Hematopoietic multipotent progenitor cell treated with erythropoietin and hydrocortisone succinate and interleukin-3 and kit ligand, for 6 days (in vitro differentiated cells): ENCODE measurements at regions not wholly inside any gene's neighbourhood (a gene's known extent, or its start where the extent isn't known, plus 50 kb on each side); places are given as distances from the start of the nearest gene placed in this dataset.

ENCODE experiments used
- DNase-seq: peaks from one replicate; pipeline ENCODE4 v3.0.0-alpha.2; 2015

- DNase-seq = peak; percentile 35
These were observed 263.2 kb downstream of the SEC23A start for GRCh38 chr14:38839694-38840365.

DNA sequence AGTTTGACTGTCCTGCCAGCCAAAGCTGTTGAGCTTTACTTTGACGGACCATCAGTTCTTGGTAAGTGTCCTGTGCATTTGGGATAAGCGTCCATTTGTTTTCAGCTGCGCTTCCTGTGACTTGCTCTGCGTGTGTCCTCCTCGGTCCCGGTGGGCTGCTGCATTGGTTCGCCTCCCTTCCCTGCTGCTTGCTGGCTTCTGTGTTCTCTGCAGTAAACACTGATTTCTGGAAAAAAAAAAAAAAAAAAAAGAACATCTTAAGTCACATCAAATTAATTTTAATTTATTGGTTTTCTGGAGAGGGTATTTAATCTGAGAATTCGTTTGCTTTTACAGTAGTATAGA lies 264.1 kb downstream of the SEC23A start:
- no peak for DNase-seq

- no peak for DNase-seq
These were observed 264.7 kb downstream of the SEC23A start for GRCh38 chr14:38838049-38838978.

GRCh38 chr14:38837343-38838048 lies 265.5 kb downstream of the SEC23A start:
- no peak for DNase-seq

DNA sequence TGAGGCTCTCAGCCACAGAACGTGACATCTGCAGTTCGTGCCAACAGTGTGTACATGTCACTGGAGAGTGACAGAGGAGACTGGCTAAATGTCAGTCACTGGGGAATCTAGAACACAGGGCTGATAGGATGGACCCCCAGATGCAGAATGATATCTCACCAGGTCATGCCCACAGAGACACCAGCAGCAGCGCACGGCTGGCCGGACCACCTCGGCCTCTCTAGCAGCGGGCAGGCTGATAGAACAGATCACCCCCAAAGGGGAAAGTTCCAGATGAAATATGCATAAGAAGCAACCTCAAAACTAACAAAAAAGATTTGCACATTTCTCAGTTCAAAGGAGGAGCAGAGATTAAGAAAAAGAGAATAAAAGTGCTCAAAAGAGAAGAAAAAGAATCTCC lies 266.5 kb downstream of the SEC23A start:
- no peak for DNase-seq

GRCh38 chr14:38835874-38836273 lies 267.2 kb downstream of the SEC23A start:
- DNase-seq = no peak

DNA sequence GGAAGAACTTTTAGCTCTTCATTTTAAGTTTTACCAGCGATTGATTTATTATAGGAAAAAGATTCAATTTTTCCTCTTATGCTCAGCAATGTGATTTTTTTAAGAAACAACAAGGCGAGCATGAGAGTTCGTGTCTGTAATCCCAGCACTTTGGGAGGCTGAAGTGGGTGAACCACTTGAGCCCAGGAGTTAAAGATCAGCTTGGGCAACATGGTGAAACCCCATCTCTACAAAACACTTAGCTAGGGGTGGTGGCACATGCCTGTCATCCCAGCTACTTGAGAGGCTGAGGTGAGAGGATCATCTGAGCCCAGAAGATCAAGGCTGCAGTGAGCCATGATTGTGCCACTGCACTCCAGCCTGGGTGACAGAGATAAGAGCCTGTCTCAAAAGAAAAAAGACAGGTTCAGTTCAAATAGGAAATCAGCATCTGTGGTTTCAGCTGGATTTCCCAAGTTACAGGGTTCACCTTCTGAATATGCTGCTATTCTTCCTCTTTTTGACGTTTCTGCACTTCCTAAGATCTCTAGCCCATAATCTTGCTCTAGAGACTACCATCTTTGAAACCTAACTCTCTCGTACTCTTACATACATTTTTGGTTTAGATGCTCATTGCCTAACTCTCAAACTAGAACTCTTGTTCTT lies 274.7 kb downstream of the SEC23A start:
- peak; percentile 67 for DNase-seq

GRCh38 chr14:38824706-38825105 lies 278.3 kb downstream of the SEC23A start:
- no peak for DNase-seq

GRCh38 chr14:38818555-38818954 lies 284.5 kb downstream of the SEC23A start:
- DNase-seq = no peak

GRCh38 chr14:38808734-38809455 lies 294.1 kb downstream of the SEC23A start:
- peak; percentile 1 for DNase-seq

DNA sequence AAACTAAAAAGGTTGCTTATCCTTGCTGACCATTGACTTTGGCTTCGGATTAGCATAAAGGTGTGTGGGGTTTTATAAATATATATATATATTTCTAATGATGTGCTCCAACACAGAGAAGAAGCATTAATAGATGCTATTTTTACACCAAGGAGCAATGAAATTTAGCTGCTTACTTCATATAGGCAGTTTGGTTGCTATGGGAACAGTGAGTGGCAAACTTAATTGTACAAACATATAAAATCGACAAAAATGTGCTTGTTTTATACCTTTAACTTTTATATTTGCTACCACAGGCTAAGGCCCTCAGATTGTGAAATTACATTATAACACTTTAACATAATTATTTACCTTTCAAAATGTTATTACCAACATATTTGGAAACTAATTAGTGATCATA lies 303.4 kb downstream of the SEC23A start:
- no peak for DNase-seq

DNA sequence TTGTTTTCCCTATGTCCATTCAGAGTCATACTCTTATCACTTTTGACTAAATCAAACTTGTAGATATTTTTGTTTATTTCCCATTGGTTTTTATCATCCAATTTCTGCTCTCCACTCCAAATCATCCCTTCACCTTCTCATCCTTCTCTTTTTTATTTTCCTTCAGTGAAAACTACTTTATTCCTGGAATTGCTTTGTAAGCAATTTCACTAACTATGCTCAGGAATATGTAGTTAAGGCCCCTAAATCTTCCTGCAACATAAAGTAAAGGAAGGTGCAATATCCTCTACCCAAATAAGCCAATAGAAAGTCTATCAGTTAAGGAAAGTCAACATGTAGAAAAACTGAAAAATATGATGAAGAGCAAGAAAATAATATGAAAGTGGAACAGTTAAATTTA lies 308.4 kb downstream of the SEC23A start:
- DNase-seq = no peak

DNA sequence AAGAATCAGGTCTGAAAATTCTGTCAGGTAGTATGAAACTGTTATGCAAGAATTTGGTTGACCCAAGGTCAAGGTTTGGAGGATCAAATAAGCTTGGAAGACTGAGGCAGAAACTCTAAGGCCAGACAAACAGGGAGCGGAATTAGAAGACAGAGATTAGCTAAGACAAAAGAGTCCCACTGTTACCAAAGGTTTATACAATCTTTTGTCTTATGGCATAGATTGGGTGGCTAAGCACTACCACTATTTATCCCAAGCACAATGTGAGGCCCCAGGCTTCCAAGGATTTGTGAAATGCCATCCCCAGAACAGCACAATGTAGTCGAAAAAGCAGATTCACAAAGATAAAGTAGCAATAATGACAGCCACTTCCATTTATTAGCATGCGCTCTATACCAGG lies 311.2 kb downstream of the SEC23A start:
- no peak for DNase-seq

GRCh38 chr14:38790916-38791315 lies 312.1 kb downstream of the SEC23A start:
- no peak for DNase-seq

- DNase-seq = no peak
These were observed 313.2 kb downstream of the SEC23A start for GRCh38 chr14:38789805-38790204.

GRCh38 chr14:38788060-38788459 lies 315.0 kb downstream of the SEC23A start:
- DNase-seq = no peak

- no peak for DNase-seq
These were observed 316.1 kb downstream of the SEC23A start for GRCh38 chr14:38786921-38787320.

DNA sequence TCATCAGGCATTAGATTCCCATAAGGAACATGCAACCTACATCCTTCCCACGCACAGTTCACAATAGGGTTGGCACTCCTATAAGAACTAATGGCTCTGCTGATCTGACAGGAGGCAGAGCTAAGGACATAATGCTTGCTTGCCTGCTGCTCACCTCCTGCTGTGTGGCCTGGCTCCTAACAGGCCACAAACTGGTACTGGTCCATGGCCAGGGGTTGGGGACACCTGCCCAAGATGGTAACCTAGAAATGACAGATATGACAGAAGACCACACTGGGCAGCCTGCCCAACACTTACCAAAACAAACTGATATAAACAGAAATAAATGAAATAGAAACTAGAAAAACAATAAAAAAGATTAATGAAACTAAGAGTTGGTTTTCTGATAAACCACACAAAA lies 325.6 kb downstream of the SEC23A start:
- no peak for DNase-seq

DNA sequence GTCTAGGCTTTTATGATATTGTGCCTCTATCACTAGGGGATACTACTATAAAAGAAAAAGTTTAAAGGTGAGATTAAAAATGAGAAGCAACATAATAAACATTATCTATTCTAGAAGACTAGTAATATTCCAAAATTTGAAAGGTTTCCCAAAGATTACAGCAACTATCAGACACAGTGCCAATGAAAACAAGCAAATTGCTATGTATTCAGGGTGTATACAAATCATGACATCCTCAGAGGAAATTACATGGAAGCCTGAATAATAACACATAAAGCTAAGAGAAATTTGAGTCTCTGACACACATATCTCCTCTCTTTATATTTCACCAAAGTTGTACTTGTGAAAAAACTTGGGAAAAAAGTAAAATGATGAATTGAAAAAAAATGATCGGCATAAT lies 327.0 kb downstream of the SEC23A start:
- DNase-seq = no peak

DNA sequence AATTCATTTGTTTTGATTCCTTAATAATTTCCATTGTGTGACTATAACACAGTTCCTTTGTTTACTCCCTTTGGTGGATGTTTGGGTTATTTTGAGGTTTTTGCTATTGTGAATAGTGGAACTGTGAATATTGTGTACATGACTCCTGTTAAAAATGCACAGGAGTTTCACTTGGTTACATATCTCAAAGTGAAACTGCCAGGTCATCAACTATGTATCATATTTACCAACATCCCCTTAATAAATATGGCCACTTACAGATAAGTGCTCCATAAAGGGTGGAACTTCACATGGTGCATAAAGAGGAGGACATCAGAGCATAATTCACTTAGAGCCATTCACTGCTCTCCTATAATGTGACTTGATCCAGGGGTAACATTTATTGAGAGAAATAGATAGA lies 328.9 kb downstream of the SEC23A start:
- DNase-seq = no peak

DNA sequence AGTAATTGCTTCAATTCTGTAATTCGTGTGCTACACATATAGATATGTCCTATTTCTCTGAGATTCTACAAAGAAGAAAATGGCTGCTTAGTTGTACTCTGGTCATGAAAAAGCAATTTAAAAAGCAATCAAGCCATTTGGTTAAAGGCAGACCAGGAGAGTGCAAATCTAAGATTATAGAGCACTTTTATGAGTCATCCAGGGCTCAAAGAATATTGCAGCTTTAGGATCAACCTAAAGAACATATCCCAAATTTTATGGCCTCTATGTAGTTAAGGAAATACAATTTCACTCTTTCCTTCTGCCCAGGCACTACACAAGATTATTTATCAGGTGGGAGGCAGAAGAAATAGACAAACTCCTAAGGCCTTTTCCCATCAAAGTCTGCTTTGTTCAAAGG lies 332.8 kb downstream of the SEC23A start:
- no peak for DNase-seq

DNA sequence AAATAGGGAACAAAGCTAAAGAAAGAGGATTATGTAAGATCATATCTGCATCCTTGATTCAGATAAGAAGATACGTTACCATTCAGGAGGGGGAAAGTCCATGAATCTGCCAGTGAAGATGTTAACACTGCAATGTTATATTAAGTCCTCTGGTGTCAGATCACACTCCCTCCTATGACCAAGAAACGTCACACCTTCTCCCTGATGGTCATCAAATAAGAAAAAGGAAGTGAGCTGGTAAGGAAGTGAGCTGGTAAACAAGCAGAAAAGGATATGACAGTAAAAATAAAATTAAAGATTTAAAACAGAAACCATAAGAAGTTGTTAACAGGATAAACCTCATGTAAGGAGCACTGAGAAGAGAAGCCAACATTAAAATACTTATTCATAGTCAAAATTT lies 340.2 kb downstream of the SEC23A start:
- no peak for DNase-seq

- DNase-seq = no peak
These were observed 340.6 kb downstream of the SEC23A start for GRCh38 chr14:38762426-38762825.
